CD4-positive, alpha-beta T cell treated with Interleukin-15 for 4 hours (primary cell): ENCODE measurements at regions not wholly inside any gene's neighbourhood (a gene's known extent, or its start where the extent isn't known, plus 50 kb on each side); places are given as distances from the start of the nearest gene placed in this dataset.
"Not testable (repeated sequence)": the region's sequence is repeated elsewhere in the genome, so short reads cannot be mapped to it uniquely, and the experiment has no call there.

Experiments
- DNase-seq: peaks from one replicate; pipeline ENCODE4 v3.0.0-alpha.2; 2020; ENCODE audit warnings: low spot score

DNA sequence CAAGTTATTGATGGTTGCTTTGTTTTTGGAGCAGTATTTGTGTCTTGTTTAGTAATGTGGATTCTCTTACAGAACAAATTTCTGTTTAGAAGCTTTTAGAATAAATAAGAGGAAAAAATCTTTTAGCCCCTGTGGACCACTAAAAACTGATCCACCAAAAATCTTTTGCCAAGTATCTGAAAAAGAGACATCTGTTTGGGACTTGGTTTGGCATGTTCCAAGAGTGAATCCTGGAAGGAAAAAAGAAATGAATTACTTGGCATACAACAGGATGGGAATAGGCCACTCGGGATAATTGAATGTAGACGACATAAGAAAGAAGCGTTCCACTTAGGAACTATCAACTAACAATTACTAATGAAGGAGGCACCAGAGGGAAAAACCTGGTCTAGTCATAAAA is 1350.1 kb upstream of the C9orf72 start:
- no peak for DNase-seq

DNA sequence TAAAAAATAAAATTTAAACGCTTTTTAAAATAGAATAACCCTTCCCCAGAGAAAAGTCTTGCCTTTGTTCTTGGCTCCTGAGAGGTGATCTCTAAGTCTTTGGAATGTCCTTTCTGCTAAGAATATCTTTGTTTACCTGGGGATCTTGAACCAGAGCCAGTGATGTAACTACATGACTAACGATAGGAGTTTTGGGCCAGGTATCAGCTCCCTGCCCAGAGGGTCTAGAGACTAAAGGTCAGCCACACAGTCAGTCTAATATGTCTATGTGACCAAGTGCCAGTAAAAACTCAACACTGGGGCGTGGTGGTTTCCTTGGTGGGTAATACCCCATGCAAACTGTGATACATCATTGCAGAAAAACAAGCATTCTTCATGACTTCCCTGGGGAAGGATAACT is 1351.9 kb upstream of the C9orf72 start:
- DNase-seq, result no peak

DNA sequence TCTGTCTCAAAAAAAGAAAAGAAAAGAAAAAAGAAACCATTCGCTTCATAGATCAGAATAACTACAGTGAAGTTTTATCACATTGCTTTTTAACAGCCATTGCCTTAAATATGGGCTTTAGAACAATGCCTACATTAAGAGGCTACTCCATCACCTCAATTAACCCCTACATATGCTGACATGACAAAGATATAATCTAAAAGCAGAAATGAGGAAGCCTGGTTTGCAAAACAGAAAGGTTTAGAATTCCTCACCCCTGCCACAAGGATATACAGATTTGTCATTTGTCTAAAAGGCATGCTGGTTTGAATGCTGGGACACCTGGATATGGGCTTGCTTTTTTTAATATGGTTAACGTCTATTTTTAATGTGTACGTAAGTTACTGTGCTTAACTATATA is 1353.0 kb upstream of the C9orf72 start:
- DNase-seq, result no peak

DNA sequence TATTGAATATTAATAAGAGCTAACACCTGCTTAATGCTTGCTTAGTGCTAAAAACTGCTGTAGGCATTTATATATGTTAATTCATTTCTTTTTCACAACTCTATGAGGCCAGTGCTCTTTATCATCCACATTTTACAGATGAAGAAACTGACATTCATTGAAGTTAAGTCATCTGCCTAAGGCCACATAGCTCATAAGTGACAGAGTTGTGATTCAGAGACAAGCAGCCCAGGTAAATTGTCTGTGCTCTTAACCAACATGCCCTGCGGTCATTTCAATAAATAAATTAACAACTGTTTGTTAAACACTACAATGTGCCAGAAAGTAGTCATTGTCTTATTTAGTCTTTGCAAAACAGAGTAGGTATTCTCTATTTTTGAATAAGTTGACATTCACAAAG is 1354.4 kb upstream of the C9orf72 start:
- no peak for DNase-seq

DNA sequence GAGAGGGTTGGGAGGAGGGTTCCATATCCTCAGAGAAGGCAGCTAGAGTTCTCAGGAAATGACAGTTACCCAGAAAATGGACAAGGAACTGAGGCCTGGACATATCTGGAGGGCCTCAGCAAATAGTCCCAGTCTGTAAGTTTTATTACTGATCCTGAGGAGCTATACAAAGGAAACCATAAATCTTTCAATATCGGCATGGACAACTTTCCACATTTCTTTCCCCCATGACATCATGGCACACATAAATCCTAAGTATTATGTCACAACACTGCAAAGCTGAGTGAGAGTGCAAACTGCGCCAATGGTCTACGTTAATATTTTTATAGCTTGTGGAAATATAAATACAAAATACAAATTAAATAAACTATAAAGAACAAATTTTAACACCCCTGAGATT is 1356.2 kb upstream of the C9orf72 start:
- no peak for DNase-seq

DNA sequence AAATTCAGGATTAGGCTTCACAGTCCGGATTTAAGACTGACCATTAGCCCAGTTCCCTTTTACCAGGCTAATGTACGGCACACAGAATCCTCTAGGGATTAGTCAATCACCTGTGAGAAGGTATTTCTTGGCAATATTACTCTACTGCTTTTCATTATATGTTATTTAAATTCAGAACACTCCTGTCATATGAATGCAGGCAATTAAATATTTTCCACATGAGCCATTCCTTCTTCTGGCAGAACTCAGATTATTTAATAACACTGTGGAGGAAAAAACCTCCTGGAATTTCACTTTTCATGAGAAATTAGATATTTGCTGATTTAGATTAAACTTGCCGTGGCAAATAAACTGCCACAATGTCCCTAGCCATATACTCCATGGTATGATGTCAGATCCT is 1357.5 kb upstream of the C9orf72 start:
- DNase-seq, result no peak

DNA sequence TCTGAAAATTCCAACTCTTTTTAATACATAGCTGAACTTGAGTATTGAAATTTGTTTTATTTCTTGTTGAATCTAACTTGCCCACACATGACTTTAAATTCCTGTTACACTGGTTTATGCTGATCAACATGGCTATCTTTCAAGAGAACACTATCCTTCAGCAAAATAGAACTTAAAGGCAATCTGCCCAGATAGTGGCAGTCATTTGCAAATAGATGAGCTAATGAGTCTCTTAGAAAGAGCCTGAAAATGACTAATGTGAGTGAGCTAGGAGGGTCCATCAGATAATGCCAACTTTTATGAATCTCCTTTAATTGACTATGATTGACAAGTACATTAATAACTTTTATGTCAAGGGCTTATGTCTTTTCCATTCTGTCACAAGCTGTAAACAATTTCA is 1360.8 kb upstream of the C9orf72 start:
- DNase-seq, result no peak

DNA sequence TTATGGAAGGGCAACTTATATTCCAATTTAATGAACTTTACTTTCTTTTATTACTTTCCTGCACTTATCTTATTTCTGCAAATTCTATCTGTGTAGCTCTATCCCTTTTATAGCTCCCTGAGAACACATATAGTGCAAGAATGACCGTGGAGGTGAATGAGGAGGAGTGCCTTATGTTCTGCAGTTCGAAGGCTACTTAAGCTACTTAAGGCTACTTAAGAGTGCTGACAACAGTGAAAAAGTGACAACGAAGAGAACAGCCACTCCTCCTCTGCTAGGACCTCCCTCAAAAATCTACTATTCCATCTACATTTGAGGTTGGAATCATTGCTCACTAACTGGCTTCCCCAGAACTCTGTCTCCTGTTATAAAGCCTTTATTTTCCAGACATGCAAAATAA is 1365.7 kb upstream of the C9orf72 start:
- no peak for DNase-seq

DNA sequence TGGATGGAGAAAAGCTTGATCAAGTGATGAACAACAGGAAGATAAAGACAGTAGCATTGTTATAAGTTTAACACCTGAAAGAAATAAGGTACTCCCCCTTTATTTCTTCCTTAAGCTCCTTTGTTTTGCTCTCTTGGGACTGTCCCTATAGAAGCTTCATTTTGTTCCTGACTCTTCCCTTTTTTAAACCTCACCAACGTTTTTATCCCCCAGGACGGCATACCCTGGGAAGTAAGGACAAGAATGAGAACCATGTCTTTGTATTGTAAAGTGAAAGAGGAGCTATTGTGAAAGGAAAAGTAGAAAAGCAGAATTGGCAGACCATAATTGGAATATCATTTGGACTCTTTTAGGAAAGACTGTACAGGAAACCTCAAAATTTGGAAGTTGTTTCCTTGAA is 1368.6 kb upstream of the C9orf72 start:
- no peak for DNase-seq

DNA sequence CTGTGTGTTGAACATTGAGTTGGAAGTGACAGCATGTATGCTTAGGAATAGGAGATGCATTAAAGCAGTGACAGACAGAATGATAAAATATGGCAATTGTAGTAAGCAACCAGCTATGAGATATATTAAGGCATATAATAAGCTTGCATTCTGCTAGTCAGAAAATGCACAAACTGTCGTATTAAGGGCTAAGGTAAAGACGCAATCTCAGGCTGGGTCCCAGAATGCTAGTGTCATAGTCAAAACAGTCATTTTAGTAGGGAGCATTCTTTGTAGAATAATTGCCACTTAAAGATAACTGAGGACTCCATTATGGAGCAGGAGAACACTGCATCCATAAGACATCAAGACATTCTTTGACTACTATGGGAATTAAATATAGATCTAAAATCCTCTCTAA is 1369.7 kb upstream of the C9orf72 start:
- no peak for DNase-seq

DNA sequence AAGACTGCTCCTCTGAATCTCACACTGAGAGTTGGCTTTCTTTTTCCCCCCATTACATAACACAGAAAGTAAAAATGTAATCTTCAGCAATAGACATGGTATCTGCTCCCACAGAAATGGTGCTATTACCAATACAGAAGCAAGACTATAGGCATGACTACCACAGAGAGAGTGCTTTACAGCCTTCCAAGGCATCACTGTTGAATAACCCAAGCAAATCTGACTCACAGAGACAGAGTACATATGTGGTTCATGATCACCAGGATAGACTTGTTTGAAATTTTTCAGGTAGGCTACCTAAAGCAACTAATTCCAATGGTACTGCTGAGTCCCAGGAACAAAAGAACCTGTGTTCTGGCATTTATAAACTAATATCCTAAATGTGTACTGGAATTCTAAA is 1373.4 kb upstream of the C9orf72 start:
- DNase-seq, result no peak

DNA sequence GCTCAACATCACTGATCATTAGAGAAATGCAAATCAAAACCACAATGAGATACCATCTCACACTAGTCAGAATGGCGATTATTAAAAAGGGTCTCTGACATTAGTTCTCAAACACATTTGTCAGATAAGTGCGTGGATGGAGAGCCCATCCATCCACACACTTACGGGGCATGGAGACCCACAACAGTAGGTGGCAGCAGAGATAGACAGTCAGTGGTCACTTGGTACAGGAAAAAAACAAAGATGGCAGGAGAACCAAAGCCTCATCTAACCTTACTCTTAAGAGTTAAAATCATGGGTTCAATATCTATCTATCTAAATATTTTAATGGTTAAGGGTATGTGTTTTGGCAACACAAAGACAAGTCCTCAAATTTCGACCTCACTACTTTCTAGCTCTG is 1378.7 kb upstream of the C9orf72 start:
- DNase-seq, result no peak

DNA sequence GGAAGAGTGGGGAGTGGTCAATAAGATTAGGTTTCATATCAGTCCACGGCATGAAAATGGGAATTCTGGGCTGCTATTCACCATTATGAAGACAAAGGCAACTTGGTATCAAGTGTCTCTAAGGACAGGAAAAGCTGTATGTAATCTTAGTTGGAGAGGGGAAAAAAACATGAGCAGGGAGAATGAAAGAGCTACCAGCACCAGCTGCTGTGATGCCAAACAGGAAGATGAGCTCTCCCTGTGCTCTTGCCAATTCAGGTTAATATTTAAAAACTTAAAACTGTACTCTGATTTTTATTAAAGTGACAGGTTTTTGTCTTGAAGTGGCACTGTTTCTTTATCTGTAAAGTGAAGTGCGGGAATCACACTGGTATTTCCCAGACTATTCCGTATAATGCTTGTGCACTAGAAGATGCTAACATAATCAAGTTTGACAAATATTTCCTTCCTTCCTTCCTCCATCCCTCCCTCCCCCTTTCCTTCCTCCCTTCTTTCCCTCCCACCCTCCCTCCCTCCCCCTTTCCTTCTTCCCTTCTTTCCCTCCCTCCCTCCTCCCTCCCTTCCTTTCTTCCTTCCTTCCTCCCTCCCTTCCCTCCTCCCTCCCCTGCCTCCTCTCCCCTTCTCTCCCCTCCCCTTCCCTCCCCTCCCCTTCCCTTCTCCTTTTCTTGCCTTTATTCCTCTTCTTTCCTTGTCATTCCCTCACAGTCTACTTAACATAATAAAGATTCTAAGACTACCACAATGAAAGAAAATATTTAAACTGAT is 1383.0 kb upstream of the C9orf72 start:
- no peak for DNase-seq

DNA sequence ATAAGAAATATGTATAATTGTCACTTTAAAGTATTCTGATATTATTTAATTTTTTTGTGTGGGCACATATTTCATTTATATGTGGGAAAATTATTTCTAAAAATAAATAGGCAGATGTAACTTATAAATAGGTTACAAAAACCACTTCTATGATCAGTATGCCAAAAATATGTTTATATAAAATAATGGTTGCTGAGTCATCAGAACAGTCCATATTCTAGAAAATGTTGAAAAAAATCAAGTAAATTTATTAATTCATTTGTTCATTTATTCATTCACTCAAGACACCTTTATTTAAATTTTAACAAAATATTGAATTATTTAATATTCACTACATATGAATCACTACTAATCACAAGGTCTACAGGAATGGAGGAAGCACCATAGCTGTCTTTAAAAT is 1387.3 kb upstream of the C9orf72 start:
- DNase-seq, result no peak

DNA sequence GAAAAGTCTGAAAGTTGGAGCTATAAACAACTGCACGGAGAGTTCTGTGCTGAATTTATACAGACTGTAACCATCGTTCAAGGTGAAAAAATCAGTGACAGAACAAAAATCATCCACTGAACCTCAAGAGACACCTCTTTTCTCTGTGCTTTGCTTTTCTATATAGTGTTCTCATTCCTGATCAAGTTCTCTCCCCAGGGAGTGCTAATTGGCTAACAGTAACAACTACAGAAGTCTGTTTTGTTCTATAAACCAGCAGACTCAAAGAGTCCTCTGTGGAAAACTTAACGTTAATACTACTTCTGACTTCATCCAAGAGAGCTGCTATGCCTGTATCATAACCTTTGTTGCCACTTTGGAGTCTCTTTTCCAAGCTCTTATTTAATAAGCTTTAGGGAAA is 1388.3 kb upstream of the C9orf72 start:
- DNase-seq, result no peak

DNA sequence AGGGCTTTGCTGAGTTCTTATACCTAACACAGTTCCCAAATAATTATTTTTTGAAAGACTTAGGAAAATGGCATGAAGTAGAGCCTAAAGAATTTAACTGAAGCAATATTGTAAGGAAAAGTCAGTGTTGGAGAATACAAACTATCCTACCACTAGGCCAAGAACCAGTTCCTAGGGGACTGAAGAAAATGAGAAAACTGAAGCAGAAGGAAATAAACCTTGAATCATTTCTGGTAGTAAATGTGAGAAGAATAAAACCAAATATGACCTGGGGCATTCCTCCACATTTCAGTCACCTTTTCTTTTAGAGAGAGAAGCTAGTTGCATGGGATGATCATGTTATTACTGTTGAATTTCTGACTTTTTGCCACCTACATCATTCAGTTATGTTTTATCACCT is 1393.9 kb upstream of the C9orf72 start:
- no peak for DNase-seq

DNA sequence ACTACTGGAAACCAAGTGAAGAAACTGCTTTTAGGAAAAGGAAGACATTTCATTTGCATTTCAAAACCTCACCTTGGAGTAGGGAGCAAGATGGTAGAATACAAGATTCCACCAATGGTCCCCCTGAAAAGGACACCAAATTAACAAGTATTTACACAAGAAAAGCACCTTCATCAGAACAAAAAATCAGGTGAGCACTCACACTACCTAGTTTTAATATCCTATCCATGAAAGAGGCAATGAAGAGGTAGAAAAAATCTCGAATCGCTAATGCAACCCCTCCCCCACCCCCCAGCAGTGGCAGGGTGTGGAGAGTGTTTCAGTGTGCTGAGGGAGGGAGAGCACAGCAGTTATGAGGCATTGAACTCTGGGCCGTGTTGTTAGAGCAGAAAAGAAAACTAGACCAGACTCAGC is 1397.0 kb upstream of the C9orf72 start:
- DNase-seq, result no peak

DNA sequence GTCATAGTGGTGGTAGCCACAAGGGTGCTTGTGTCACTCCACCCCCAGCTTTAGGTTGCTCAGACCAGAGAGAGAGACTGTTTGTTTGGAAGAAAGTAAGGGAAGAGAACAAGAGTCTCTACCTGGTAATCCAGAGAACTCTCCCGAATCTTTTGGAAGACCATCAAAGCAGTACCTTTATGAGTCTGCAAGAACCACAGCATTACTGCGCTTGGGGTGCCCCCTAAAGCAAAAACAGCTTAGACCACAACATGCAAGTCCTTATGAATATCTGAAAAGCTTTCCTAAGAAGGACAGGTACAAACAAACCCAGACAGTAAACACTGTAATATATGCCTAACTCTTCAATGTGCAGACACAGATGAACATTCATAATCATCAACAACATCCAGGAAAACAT is 1398.6 kb upstream of the C9orf72 start:
- DNase-seq, result no peak

DNA sequence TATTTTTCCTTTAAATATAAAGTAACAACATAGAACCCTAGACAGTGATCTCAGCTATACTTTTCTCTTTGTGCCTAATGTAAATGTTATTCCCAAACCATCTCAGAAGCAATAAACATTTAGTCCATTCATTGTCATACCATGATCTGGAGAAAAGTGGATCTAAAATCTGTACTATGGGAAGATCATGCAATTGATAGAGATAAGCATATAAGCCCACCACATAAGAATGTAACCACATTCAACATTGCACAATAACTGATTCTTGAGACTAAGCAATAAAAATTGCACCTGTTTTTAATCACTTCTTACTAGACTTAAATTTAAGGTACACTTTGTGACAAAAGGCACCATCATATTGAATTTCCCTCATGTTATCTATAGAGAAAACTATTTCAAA is 1403.0 kb upstream of the C9orf72 start:
- no peak for DNase-seq

DNA sequence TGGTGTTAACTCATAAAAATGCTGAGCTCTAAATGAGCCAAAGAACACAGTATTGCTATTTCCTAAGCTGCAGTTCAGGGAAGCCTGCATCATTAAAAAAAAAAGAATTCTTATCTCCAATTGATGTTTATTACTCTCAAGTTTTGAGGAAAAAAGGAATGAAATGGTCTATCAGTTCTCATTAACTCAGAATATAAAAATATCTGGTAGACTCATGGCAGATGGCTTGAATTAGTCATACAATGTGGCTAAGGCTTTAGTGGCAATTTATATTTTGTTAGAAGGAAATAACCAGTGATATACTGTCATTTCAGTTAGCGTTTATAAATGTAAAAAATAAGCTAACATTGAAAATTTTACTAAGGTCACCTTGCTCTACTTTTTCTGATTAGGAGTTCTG is 1403.4 kb upstream of the C9orf72 start:
- no peak for DNase-seq

DNA sequence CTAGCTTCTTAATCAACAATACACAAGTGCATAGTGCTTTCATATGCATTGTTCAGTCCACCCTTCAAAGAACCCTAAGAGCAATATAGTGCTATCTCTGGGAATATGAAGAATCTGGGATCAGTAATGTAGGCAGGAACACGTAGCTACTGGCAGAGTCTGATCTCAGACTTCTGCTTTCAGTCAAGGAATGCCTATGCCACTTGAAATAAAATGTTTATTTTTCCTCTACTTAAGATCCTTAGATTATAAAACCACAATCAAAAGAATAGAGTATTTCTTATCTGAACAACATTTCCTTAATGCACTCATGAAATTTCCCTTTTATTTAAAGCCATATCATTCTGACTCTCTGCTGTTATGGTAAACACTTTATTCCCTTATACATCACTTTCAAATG is 1407.8 kb upstream of the C9orf72 start:
- DNase-seq, result no peak

DNA sequence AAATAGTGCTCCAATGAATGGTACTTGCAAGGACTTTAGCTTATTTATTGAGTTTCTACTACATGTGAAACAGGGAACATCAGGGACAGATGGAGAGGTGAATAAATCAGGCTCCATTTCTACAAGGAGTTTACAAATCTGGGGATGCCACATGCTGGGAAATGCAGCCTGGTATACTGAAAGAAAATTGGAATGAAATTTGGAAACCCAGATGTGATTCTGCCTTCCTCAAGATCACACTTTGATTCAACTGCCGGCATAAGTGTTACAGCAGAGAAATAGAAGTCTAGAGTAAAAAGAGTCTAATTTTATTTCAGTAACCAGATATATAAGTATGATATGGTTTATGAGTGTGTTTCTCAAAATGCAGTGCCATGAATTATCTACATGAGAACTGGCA is 1408.4 kb upstream of the C9orf72 start:
- DNase-seq, result no peak

DNA sequence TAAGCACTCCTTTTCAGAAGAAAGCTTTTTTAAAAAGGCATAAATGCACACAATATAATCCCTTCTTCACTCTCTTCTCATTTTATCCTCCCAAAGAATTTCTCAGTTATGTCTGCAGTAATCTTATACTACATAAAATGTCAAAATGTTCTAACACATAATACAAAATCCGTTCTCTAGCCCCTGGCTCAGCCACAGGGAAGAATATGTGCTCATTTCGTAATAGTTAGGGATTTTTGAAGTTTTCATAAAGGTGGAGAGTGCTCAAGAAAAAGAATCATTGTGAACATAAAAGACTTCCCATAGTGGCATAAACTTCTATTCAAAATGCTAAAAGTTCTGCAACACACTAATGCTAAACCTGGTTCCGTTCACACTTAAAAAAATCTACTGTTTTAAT is 1410.7 kb upstream of the C9orf72 start:
- DNase-seq, result no peak

DNA sequence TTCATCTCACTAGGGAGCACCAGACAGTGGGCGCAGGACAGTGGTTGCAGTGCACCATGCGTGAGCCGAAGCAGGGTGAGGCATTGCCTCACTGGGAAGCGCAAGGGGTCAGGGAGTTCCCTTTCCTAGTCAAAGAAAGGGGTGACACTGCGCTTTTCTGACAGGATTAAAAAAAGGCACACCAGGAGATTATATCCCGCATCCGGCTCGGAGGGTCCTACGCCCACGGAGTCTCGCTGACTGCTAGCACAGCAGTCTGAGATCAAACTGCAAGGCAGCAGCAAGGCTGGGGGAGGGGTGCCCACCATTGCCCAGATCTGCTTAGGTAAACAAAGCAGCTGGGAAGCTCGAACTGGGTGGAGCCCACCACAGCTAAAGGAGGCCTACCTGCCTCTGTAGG is 1416.7 kb upstream of the C9orf72 start:
- not testable (repeated sequence) for DNase-seq

DNA sequence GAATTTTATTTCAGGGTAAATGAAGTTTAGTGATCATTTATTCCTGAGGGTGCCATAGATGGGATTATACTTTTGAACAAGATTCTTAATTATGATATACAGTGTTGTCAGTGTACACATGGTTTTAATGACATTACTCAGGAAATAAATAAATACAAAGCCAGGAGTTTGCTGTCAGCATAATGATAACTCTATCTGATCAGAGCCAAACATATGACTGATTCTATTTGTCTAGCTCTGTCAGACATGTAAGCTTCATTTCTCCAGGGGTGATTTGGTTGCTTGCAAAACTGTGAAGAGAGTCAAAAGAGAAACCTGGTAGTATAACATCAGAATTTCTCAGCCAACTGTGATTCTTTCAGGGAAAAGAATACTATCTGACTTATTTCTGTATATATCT is 1425.8 kb upstream of the C9orf72 start:
- DNase-seq, result no peak
